ENCODE measurements at regions not wholly inside any gene's neighbourhood (a gene's known extent, or its start where the extent isn't known, plus 50 kb on each side); places are given as distances from the start of the nearest gene placed in this dataset.

- Histone ChIP-seq H4K20me1 (ENCODE audit: insufficient read depth) (no peaks in the 10 kb centered on the region), H3K9me3 (ENCODE audit: low read length) (no peaks in the 10 kb centered on the region), H3F3A (ENCODE audit: insufficient read depth, low read length, poor library complexity, severe bottlenecking) (peaks cover 3% of the 10 kb centered on the region), H3K27me3 (ENCODE audit: insufficient read depth, low read depth, low read length) (no peaks in the 10 kb centered on the region), H2AFZ (ENCODE audit: low read depth, low read length) (no peak overlapping the region), H3K79me2 (replicated peaks; ENCODE audit: insufficient read depth, low read length) (no peaks in the 10 kb centered on the region), H3K36me3 (ENCODE audit: insufficient read depth, low read length) (no peaks in the 10 kb centered on the region), H3K4me2 (ENCODE audit: low read length) (no peak overlapping the region), H3K4me3 (ENCODE audit: low read length) (no peak overlapping the region), H3K9ac (ENCODE audit: low read length) (no peak overlapping the region), H3K9me2 (ENCODE audit: insufficient read depth, low read length) (no peaks in the 10 kb centered on the region), H3K27ac (ENCODE audit: low read length) (no peak overlapping the region)
- TF ChIP-seq, protein P1, sequence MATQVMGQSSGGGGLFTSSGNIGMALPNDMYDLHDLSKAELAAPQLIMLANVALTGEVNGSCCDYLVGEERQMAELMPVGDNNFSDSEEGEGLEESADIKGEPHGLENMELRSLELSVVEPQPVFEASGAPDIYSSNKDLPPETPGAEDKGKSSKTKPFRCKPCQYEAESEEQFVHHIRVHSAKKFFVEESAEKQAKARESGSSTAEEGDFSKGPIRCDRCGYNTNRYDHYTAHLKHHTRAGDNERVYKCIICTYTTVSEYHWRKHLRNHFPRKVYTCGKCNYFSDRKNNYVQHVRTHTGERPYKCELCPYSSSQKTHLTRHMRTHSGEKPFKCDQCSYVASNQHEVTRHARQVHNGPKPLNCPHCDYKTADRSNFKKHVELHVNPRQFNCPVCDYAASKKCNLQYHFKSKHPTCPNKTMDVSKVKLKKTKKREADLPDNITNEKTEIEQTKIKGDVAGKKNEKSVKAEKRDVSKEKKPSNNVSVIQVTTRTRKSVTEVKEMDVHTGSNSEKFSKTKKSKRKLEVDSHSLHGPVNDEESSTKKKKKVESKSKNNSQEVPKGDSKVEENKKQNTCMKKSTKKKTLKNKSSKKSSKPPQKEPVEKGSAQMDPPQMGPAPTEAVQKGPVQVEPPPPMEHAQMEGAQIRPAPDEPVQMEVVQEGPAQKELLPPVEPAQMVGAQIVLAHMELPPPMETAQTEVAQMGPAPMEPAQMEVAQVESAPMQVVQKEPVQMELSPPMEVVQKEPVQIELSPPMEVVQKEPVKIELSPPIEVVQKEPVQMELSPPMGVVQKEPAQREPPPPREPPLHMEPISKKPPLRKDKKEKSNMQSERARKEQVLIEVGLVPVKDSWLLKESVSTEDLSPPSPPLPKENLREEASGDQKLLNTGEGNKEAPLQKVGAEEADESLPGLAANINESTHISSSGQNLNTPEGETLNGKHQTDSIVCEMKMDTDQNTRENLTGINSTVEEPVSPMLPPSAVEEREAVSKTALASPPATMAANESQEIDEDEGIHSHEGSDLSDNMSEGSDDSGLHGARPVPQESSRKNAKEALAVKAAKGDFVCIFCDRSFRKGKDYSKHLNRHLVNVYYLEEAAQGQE (IDR thresholded peaks at IDR 0.05; ENCODE audit: borderline replicate concordance), result no peak
- TF ChIP-seq EZH2 (IDR thresholded peaks at IDR 0.05; ENCODE audit: borderline replicate concordance, insufficient read depth, low read length, poor library complexity, severe bottlenecking) (no peak), EP300 (conservative IDR thresholded peaks at IDR 0.05; ENCODE audit: poor library complexity, severe bottlenecking) (no peak), CTCF (IDR thresholded peaks at IDR 0.05; ENCODE audit: poor library complexity, severe bottlenecking) (no peak), POLR2AphosphoS5 (IDR thresholded peaks at IDR 0.05) (no peak), MXI1 (conservative IDR thresholded peaks at IDR 0.05; ENCODE audit: poor library complexity, severe bottlenecking) (no peak)
Measured at GRCh38 chr18:55031164-55031563, 71.9 kb upstream of the CCDC68 start.

- TF ChIP-seq CTCF (IDR thresholded peaks at IDR 0.05; ENCODE audit: poor library complexity, severe bottlenecking), result no peak
- TF ChIP-seq RAD21 (conservative IDR thresholded peaks at IDR 0.05), result no peak
- TF ChIP-seq, protein P1 (IDR thresholded peaks at IDR 0.05; ENCODE audit: borderline replicate concordance), result no peak
- no peak for TF ChIP-seq POLR2AphosphoS5 (IDR thresholded peaks at IDR 0.05)
- TF ChIP-seq EZH2 (IDR thresholded peaks at IDR 0.05; ENCODE audit: borderline replicate concordance, insufficient read depth, low read length, poor library complexity, severe bottlenecking), result no peak
- TF ChIP-seq MXI1 (conservative IDR thresholded peaks at IDR 0.05; ENCODE audit: poor library complexity, severe bottlenecking), result no peak
- TF ChIP-seq SMC3 (conservative IDR thresholded peaks at IDR 0.05; ENCODE audit: poor library complexity), result no peak
- no peak overlapping the region for H3K4me2 ChIP-seq (ENCODE audit: low read length)
- H3K27ac ChIP-seq (ENCODE audit: low read length), result no peak overlapping the region
- H3K36me3 ChIP-seq (ENCODE audit: insufficient read depth, low read length), result no peaks in the 10 kb centered on the region
- H3K9ac ChIP-seq (ENCODE audit: low read length), result no peak overlapping the region
- H4K20me1 ChIP-seq (ENCODE audit: insufficient read depth), result no peaks in the 10 kb centered on the region
- no peaks in the 10 kb centered on the region for H3K9me2 ChIP-seq (ENCODE audit: insufficient read depth, low read length)
- H3K9me3 ChIP-seq (ENCODE audit: low read length), result no peaks in the 10 kb centered on the region
- no peak overlapping the region for H3K4me3 ChIP-seq (ENCODE audit: low read length)
- H3F3A ChIP-seq (ENCODE audit: insufficient read depth, low read length, poor library complexity, severe bottlenecking), result no peaks in the 10 kb centered on the region
- no peaks in the 10 kb centered on the region for H3K79me2 ChIP-seq (replicated peaks; ENCODE audit: insufficient read depth, low read length)
- no peak overlapping the region for H2AFZ ChIP-seq (ENCODE audit: low read depth, low read length)
- no peaks in the 10 kb centered on the region for H3K27me3 ChIP-seq (ENCODE audit: insufficient read depth, low read depth, low read length)
Measured at GRCh38 chr18:55024564-55024963, 65.3 kb upstream of the CCDC68 start.
